ENCODE measurements at regions not wholly inside any gene's neighbourhood (a gene's known extent, or its start where the extent isn't known, plus 50 kb on each side); places are given as distances from the start of the nearest gene placed in this dataset.
A peak's percentile ranks its signal among the peaks of the same experiment; 100 is the strongest.
"Not testable (repeated sequence)": the region's sequence is repeated elsewhere in the genome, so short reads cannot be mapped to it uniquely, and the experiment has no call there.

DNA sequence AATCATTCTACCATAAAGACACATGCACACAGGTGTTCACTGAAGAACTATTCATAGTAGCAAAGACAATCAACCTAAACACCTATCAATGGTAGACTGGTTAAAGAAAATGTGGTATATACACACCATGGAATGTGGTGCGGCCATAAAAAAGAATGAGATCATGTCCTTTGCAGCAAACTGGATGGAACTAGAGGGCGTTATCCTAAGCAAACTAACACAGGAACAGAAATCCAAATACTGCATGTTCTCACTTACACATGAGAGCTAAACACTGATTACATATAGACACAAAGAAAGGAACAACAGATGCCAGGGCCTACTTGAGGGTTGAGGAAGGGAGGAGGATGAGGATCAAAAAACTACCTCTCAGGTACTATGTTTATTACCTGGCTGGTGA is 103.8 kb downstream of the DRD1 start:
- WGBS, 4 donors, result 67 to 84% (median 75%) methylated on average over 2 of the region's 2 CpGs

DNA sequence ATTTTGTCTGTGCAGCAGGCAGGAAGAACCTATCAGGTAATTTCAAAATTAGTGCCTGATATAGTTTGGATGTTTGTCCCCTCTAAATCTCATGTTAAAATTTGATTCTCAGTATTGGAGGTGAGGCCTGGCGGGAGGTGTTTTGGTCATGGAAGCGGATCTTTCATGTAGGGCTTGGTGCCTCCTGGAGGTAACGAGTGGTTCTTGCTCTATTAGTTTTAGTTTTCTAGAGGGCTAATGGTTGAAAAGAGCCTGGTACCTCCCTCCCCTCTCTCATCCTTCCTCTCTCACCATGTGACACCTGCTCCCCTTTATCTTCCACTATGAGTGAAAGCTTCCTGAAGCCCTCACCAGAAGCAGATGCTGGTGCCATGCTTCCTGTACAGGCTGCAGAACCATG is 106.3 kb downstream of the DRD1 start:
- no peaks in the 10 kb centered on the region for H3K4me1 ChIP-seq (replicated peaks in 1 of 2)
- no peaks in the 10 kb centered on the region for H3K27me3 ChIP-seq
- no peak overlapping the region for H3K27ac ChIP-seq
- no peaks in the 10 kb centered on the region for H3K9me3 ChIP-seq (replicated peaks in 1 of 3)
- H3K36me3 ChIP-seq (replicated peaks in 1 of 2), result no peaks in the 10 kb centered on the region
- intact Hi-C loops (cut with DNase I), result no loop called here
- WGBS, 4 donors, result 81 to 92% (median 85%) methylated on average over 3 of the region's 3 CpGs
- TF ChIP-seq POLR2A (IDR thresholded peaks at IDR 0.05), result no peak
- no peak for DNase-seq
- H3K4me3 ChIP-seq, result no peak overlapping the region

More for the DNA sequence above, 103.8 kb downstream of the DRD1 start:
- no peaks in the 10 kb centered on the region for H3K9me3 ChIP-seq (replicated peaks in 1 of 3)
- no peaks in the 10 kb centered on the region for H3K36me3 ChIP-seq (replicated peaks in 1 of 2)
- no peaks in the 10 kb centered on the region for H3K27me3 ChIP-seq
- H3K4me1 ChIP-seq (replicated peaks in 1 of 2), result no peaks in the 10 kb centered on the region
- TF ChIP-seq POLR2A (IDR thresholded peaks at IDR 0.05), result no peak
- TF ChIP-seq, protein P1, sequence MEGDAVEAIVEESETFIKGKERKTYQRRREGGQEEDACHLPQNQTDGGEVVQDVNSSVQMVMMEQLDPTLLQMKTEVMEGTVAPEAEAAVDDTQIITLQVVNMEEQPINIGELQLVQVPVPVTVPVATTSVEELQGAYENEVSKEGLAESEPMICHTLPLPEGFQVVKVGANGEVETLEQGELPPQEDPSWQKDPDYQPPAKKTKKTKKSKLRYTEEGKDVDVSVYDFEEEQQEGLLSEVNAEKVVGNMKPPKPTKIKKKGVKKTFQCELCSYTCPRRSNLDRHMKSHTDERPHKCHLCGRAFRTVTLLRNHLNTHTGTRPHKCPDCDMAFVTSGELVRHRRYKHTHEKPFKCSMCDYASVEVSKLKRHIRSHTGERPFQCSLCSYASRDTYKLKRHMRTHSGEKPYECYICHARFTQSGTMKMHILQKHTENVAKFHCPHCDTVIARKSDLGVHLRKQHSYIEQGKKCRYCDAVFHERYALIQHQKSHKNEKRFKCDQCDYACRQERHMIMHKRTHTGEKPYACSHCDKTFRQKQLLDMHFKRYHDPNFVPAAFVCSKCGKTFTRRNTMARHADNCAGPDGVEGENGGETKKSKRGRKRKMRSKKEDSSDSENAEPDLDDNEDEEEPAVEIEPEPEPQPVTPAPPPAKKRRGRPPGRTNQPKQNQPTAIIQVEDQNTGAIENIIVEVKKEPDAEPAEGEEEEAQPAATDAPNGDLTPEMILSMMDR (IDR thresholded peaks at IDR 0.05), result no peak
- DNase-seq, result no peak
- no peak overlapping the region for H3K4me3 ChIP-seq
- intact Hi-C loops (cut with DNase I), result no loop called here
- no peak overlapping the region for H3K27ac ChIP-seq

DNA sequence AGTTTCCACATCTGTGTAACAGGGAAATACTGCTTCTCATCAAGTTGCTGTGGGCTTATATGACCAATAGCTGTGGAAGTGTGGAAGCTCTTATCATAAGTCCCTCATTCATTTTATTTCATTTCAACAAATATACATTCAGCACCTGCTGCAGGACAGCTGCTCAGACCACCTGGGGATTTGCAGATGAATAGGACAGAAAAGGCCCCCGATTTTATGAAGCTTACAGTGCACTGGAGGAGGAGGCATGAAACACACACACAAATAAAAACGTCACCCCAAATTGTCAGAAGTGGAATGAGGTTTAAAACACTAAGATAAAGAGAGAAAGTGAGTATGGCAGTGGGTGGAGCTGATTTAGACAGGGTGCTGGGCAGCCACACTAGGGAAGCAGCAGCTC is 107.2 kb downstream of the DRD1 start:
- WGBS, 4 donors, result 31 to 44% (median 38%) methylated on average over 2 of the region's 2 CpGs
- no peaks in the 10 kb centered on the region for H3K9me3 ChIP-seq (replicated peaks in 1 of 3)
- intact Hi-C loops (cut with DNase I), result no loop called here
- no peaks in the 10 kb centered on the region for H3K4me1 ChIP-seq (replicated peaks in 1 of 2)
- TF ChIP-seq, protein P1 (IDR thresholded peaks at IDR 0.05), result no peak
- no peak for TF ChIP-seq POLR2A (IDR thresholded peaks at IDR 0.05)
- no peak overlapping the region for H3K4me3 ChIP-seq
- H3K27me3 ChIP-seq, result no peaks in the 10 kb centered on the region
- no peak overlapping the region for H3K27ac ChIP-seq
- no peak for DNase-seq
- no peaks in the 10 kb centered on the region for H3K36me3 ChIP-seq (replicated peaks in 1 of 2)

DNA sequence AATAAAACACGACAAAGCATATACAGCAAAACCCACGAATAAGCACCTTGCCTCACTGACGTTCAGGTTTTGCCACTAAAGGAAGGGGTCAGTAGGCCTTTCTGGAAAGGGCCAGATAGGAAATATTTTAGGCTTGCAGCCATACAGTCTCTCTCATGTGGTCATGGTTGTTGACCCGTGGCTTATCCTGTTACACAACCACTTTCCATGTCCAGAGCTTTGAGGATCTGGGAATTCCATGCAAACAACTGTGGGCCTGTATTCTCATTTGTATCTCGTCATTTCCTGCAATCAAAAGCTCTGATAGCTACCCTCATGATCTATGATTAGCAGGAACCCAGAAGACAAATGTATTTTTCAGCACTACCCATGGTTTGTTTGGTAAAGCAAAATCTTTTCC is 108.3 kb downstream of the DRD1 start:
- WGBS, 4 donors, result 42 to 58% (median 52%) methylated on average over 5 of the region's 5 CpGs

DNA sequence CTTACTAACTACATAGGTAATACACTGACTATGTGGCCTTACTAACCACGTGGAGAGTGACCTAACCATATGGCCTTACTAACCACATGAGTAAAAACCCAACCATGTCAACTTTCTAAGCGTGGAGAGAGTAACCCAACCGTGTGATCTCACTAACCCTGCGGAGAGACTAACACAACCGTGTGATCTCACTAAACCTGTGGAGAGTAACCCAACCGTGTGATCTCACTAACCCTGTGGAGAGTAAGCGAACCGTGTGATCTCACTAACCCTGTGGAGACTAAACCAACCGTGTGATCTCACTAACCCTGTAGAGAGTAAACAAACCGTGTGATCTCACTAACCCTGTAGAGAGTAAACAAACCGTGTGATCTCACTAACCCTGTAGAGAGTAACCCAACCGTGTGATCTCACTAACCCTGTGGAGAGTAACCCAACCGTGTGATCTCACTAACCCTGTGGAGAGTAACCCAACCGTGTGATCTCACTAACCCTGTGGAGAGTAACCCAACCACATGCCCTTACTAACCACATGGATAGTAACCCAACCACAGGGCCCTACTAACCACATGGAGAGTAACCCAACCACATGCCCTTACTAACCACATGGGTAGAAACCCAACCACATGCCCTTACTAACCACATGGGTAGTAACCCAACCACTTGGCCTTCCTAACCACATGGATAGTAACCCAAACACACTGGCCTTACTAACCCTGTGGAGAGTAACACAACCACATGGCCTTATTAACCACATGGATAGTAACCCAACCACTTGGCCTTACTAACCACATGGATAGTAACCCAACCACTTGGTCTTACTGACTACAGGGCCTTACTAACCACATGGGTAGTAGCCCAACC is 112.6 kb downstream of the DRD1 start:
- intact Hi-C loops (cut with DNase I); H3K27me3 ChIP-seq; H3K27ac ChIP-seq; DNase-seq; H3K9me3 ChIP-seq (replicated peaks in 1 of 3); H3K4me1 ChIP-seq (replicated peaks in 1 of 2); H3K4me3 ChIP-seq; H3K36me3 ChIP-seq (replicated peaks in 1 of 2): not testable (repeated sequence)
- WGBS, 4 donors, result 65 to 79% (median 75%) methylated on average over 14 of the region's 14 CpGs

More for the DNA sequence above, 108.3 kb downstream of the DRD1 start:
- H3K4me1 ChIP-seq (replicated peaks in 1 of 2), result no peaks in the 10 kb centered on the region
- no peaks in the 10 kb centered on the region for H3K36me3 ChIP-seq (replicated peaks in 1 of 2)
- H3K9me3 ChIP-seq (replicated peaks in 1 of 3), result no peaks in the 10 kb centered on the region
- no peak overlapping the region for H3K27ac ChIP-seq
- DNase-seq, result peak in 1 of 7 donors; percentile 19
- no peak overlapping the region for H3K4me3 ChIP-seq
- TF ChIP-seq, protein P1 (IDR thresholded peaks at IDR 0.05), result no peak
- TF ChIP-seq POLR2A (IDR thresholded peaks at IDR 0.05), result no peak
- no peaks in the 10 kb centered on the region for H3K27me3 ChIP-seq
- intact Hi-C loops (cut with DNase I), result no loop called here
